ENCODE measurements at regions not wholly inside any gene's neighbourhood (a gene's known extent, or its start where the extent isn't known, plus 50 kb on each side); places are given as distances from the start of the nearest gene placed in this dataset.

- H3K9me3 Mint-ChIP-seq (ENCODE audit: low read depth), result no peaks in the 10 kb centered on the region
- H3K27me3 Mint-ChIP-seq (ENCODE audit: low read depth), result no peaks in the 10 kb centered on the region
- H3K27ac Mint-ChIP-seq (ENCODE audit: unreplicated experiment), result no peak overlapping the region
- H3K4me1 Mint-ChIP-seq (ENCODE audit: low read depth), result peaks cover 59% of the 10 kb centered on the region
- DNase-seq (ENCODE audit: low spot score), result no peak
- TF ChIP-seq CTCF (IDR thresholded peaks at IDR 0.05), result no peak
- no peaks in the 10 kb centered on the region for H3K36me3 Mint-ChIP-seq (ENCODE audit: low read depth)
- H3K4me3 Mint-ChIP-seq (ENCODE audit: unreplicated experiment), result no peak overlapping the region
These were observed 103.8 kb upstream of the APCDD1 start for GRCh38 chr18:10350661-10351060.

GRCh38 chr18:10351219-10351818 lies 103.1 kb upstream of the APCDD1 start:
- peaks cover 59% of the 10 kb centered on the region for H3K4me1 Mint-ChIP-seq (ENCODE audit: low read depth)
- no peaks in the 10 kb centered on the region for H3K27me3 Mint-ChIP-seq (ENCODE audit: low read depth)
- no peaks in the 10 kb centered on the region for H3K9me3 Mint-ChIP-seq (ENCODE audit: low read depth)
- no peak overlapping the region for H3K4me3 Mint-ChIP-seq (ENCODE audit: unreplicated experiment)
- H3K27ac Mint-ChIP-seq (ENCODE audit: unreplicated experiment), result no peak overlapping the region
- no peaks in the 10 kb centered on the region for H3K36me3 Mint-ChIP-seq (ENCODE audit: low read depth)
- TF ChIP-seq CTCF (IDR thresholded peaks at IDR 0.05), result no peak
- no peak for DNase-seq (ENCODE audit: low spot score)

GRCh38 chr18:10351858-10352257 lies 102.6 kb upstream of the APCDD1 start:
- Mint-ChIP-seq H3K27me3 (ENCODE audit: low read depth) (no peaks in the 10 kb centered on the region), H3K9me3 (ENCODE audit: low read depth) (peaks cover 3% of the 10 kb centered on the region), H3K4me1 (ENCODE audit: low read depth) (peaks cover 59% of the 10 kb centered on the region), H3K27ac (ENCODE audit: unreplicated experiment) (peak overlapping the region; percentile 18), H3K36me3 (ENCODE audit: low read depth) (no peaks in the 10 kb centered on the region), H3K4me3 (ENCODE audit: unreplicated experiment) (no peak overlapping the region)
- TF ChIP-seq CTCF (IDR thresholded peaks at IDR 0.05), result no peak
- DNase-seq (ENCODE audit: low spot score), result no peak

- Mint-ChIP-seq H3K36me3 (ENCODE audit: low read depth) (no peaks in the 10 kb centered on the region), H3K27me3 (ENCODE audit: low read depth) (no peaks in the 10 kb centered on the region), H3K4me1 (ENCODE audit: low read depth) (peaks cover 59% of the 10 kb centered on the region), H3K4me3 (ENCODE audit: unreplicated experiment) (no peak overlapping the region), H3K27ac (ENCODE audit: unreplicated experiment) (peak overlapping the region; percentile 76), H3K9me3 (ENCODE audit: low read depth) (peaks cover 3% of the 10 kb centered on the region)
- no peak for TF ChIP-seq CTCF (IDR thresholded peaks at IDR 0.05)
- no peak for DNase-seq (ENCODE audit: low spot score)
These were observed 101.8 kb upstream of the APCDD1 start for GRCh38 chr18:10352671-10353070.

GRCh38 chr18:10353791-10354190 lies 100.6 kb upstream of the APCDD1 start:
- TF ChIP-seq CTCF (IDR thresholded peaks at IDR 0.05), result no peak
- Mint-ChIP-seq H3K4me3 (ENCODE audit: unreplicated experiment) (no peak overlapping the region), H3K36me3 (ENCODE audit: low read depth) (no peaks in the 10 kb centered on the region), H3K4me1 (ENCODE audit: low read depth) (peaks cover 59% of the 10 kb centered on the region), H3K27me3 (ENCODE audit: low read depth) (no peaks in the 10 kb centered on the region), H3K9me3 (ENCODE audit: low read depth) (peaks cover 3% of the 10 kb centered on the region), H3K27ac (ENCODE audit: unreplicated experiment) (peak overlapping the region; percentile 76)
- no peak for DNase-seq (ENCODE audit: low spot score)

Measured in chondrocyte (in vitro differentiated cells).